HK-2 (cell line): ENCODE measurements at regions not wholly inside any gene's neighbourhood (a gene's known extent, or its start where the extent isn't known, plus 50 kb on each side); places are given as distances from the start of the nearest gene placed in this dataset.
"Not testable (repeated sequence)": the region's sequence is repeated elsewhere in the genome, so short reads cannot be mapped to it uniquely, and the experiment has no call there.

ENCODE experiments used
- DNase-seq: peaks from one replicate; pipeline ENCODE4 v3.0.0-alpha.2; 2018; ENCODE audit not compliant: unreplicated experiment

DNA sequence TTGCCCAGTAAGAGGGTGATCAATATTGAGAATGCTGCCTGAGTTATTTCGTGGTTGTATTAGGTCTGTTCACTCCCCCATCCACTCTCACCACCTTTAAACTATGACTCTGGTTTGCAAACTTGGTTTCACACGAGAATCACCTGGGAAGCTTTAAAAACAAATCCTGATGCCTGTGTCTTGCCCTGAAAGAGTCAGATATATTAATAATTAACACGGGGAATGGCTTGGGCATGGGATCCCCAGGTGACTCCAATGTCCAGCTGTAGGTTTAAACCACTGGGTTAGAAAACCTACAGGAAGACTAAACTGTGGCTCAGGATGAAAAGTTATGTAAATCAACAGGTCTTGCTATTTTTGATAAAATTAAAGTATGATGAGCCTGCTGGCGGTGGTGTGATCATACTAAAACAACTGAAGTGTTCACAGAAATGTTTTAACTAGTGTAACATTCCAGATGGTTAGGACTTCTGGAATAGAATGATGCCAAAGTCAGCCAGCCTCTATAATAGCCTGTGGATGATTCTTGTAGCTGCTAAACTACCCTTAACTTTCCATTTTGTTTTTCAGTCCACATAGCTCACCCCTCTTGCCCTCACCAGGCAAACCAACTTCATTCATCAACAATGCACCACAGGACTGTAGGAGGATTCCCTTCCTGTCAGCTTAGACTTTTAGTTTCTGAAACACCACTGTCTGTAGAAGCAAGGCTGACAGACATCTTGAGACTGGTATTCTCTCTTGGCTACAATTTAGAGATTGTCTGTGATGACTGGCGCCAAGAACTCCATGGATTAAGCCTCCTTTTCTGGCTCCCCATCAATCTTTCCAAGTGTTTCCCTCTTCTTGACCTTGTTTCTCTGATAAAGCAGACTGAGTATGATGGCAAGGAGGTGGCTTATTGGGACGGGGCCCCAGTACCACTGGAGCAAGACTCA, 119.1 kb upstream of the ADAMTS9 start:
- no peak for DNase-seq

DNA sequence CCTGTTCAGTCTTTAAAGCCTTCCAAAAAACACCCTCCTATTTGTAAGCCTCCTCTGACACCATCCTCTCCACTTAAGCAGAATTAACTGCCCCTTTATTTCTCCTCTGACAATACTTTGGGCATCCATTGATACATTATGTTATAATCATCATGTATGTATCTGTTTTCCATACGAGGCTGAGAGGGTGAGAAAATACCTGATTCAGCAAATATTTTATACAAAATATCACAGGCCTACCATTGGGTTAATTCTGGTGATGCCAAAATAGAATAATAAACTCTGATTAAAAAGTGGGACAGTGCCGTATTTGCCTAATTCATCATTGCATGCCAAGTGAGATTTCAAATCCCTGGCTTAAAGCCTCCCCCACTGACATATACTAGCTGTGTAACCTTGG, 118.2 kb upstream of the ADAMTS9 start:
- DNase-seq: no peak

DNA sequence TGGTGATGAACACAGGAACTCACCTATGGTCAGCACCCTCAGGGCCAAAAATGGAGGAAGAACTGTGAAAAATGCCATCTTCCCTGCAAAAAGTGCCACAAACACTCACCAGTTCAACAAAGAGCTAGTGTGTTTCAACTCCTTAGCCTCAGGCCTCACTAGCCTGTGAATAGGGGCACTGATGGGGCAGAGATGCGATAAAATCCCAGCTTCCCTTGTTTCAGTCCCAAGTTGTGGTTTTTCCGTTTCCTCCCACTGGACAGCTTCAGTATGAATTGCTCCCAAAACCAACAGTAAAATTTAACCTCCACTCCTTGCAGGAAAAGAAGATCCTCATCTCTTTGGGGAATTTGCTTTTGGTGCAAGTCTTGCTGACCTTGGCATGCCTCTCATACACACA, 117.4 kb upstream of the ADAMTS9 start:
- no peak for DNase-seq

DNA sequence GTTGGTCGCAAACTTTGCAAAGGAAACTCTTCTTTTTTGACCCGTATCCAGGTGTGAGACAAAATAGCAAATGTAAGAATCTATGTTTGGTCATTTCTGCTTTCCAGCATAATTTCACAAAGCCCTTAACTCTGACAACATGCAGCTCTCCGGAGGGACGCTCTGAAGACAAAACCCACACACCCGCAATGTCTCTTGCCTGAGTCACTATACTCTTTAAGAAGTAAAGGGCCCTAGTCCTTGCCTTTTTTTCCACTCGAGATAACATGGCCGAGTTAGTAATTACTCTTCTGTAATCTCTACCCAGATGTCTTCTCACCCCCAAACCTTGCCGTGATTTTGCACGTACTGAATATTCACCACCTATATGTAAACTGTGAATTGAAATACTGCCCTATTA, 115.7 kb upstream of the ADAMTS9 start:
- no peak for DNase-seq

DNA sequence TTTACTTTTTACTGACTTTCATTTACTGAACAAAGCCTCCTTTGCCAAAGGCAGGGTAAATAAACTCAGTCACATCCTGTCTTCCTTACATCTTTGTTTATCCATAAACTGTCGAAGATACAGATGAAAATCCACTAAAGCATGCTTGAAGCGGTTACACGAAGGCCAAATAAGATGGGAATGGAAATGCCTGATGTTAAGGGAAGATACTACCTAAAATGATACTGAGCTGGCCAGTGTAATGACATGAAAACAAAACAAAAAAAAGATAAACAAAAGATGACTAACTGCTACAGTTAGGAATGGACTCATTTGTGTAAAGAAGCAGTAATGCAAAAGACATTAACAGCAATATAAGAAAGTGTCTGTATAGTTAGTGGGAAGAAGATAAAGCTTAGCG, 114.7 kb upstream of the ADAMTS9 start:
- DNase-seq: no peak

DNA sequence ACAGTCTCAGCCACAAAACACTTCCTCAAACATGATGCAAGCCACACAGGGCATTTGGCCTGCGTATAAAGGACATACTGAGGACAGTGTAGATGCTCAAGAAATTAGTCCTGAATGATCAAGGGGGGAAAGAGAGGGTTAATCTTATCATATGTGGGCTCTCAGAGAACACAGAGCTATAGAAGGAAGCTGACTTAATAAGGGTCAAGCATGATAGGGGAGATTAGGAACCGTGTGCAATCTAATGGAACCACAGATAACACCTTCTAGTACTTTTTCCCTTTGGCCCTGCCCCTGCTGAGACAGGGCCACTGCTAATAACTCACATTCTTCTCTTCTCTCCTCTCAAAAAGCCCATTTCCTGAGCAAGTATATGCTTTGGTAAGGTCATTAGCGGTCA, 114.1 kb upstream of the ADAMTS9 start:
- DNase-seq: no peak

DNA sequence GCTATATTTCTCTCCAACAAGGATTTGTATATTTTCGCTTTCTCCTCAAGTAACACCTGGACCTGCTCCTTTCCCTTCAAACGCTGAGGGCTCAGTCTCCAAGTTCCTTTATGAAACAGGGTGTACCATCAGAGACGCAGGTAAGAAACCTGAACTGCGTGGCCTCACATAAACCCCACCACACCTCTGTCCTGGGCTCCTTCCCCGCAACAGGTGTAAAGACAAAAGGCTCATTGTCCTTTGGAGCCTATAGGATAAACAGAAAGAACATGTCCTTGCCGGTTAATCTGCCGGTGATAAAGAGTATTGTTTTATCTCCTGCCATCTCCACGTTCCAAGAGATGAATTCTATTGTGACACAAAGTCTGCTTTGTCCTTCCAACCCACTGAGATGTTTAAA, 111.8 kb upstream of the ADAMTS9 start:
- no peak for DNase-seq

DNA sequence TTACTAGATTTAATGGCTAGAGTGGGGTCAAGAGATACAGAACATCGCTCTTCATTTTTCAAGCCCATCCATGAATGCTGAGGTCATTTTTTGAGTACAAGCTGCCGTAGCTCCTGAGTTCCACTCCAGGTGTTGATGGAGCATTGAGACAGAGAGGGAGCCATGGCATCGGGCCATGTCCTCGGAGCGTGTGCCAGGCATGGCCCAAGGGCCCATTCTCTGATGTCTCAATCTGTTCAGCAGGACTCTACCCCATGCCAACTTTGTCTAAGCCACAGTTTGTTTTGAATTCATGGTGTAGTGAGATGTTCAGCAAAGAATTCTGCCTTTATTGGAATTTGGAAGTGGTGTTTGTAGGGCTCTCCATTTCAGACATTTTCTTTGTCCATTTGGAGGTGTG, 110.5 kb upstream of the ADAMTS9 start:
- no peak for DNase-seq

DNA sequence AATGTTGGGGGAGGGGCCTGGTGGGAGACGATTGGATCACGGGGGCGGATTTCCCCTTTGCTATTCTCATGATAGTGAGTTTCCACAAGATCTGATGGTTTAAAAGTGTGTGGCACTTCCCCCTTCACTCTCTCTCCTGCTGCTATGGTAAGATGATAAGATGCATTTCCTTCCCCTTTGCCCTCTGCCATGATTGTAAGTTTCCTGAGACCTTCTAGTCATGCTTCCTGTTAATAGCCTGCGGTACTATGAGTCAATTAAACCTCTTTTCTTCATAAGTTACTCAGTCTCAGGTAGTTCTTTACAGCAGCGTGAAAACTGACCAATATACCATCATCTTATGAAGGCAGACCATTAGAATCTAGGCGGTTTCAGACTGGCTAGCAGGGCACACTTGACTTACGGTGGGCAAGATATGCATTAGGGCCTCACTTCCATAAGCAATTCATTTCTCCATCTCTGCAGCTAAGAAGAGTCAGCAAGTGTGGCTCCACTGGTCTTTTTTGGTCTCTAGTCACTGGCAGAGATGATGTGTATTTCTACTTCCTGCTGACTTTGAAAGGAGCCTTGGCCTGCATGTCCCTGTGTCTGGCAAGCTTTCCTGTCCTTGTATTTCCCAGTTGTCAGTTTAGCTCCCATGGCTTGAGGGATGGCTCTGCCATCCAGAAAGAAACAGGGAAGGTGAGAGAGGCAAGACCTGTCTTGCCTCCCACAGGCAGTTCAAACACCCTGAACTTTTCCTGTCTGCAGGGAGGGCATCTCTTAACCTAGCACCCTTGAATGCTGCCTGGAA, 109.0 kb upstream of the ADAMTS9 start:
- DNase-seq: no peak

DNA sequence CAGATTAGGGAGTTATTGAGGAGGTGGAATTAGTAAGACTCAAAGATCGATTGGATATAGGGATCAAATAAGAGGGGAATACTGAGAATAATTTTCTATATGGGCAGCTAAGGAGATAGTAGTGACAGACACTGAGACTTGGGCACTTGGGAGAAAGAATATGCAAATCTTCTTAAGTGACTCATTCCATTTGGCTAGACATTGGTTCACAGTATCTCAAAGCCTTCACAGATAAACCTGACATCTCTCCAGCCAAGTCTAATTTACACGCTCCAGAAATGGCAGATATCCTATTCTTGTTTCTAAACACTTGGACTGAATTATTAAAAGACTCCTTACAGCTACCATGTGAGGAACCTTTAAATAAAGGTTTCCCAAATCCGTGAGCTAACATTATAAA, 104.6 kb upstream of the ADAMTS9 start:
- no peak for DNase-seq

DNA sequence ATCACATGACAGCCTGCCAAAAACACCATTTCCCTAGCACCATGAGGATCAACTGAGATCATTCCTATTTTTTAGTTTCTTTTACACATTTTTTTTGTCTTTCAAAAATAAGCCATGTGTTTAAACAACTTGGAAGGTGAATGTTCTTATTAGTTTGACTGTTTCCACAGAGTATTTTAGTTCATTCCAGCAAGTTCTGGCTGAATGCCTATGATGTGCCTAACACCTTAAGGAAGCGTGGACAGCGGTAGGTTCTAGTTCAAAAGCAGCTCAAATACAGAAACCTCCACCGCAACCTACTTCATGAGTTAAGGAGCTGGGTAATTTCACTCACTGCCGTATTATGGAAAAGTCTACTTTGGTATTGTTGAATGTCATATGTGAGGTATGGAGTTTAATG, 101.3 kb upstream of the ADAMTS9 start:
- no peak for DNase-seq

DNA sequence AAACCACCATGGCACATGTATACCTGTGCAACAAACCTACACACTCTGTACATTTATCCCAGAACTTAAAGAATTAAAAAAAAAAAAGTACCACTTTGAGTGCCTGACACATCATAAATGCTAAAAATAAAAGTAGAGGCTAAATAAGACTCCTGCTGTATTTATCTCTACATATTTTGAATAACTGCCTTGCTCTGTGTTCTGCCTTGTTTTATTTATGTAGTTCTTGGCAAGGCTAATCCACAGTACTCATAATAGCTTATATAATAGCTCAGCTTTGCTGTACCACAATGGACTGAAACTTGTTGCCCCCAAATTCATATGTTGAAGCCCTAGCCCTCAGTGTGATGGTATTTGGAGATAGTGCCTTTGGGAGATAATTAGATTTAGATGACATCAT, 95.4 kb upstream of the ADAMTS9 start:
- no peak for DNase-seq

DNA sequence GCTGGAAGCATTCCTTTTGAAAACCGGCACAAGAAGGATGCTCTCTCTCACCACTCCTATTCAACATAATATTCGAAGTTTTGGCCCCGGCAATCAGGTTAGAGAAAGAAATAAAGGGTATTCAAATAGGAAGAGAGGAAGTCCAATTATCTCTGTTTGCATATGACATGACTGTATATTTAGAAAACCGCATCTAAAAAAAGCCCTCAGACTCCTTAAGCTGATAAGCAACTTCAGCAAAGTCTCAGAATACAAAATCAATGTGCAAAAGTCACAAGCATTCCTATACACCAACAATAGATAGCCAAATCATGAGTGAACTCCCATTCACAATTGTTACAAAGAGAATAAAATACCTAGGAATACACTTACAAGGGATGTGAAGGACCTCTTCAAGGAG, 93.1 kb upstream of the ADAMTS9 start:
- not testable (repeated sequence) for DNase-seq

DNA sequence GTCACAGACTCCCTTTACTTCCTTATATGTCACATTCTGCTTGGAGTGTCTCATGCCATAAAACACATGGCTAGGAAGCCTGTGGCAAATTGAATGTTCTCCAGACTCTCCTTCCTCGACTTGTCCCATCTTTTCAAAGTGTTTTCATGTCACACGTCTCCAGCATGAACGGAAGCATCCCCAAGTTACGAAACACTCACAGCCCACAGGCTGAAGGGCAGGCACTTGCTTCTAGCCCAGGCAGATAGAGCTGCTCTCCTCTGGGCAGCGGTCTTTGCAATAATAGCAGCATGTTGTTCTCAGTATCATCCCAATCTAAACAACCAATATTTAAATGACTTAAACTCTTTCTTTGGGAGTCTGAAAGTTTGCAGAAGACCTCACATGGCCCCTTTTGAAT, 85.3 kb upstream of the ADAMTS9 start:
- DNase-seq: no peak

DNA sequence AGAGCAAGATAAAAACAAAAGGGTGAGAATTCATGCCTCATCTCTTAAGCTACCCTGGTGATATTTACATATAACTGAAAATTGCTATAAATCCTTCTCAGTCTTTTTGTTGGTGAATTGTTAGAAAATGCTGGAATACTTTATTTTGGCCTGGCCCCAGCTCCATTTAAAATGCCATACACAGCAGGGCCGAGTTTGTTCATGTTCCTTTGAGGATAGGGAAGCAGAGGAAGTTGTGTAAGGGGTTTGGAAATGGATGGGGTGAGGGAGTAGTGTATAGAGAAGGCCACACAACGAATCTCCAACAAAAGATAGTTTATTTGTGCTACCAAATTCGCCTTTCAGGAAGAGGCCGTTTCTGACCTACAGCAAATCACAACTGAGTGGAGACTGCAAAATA, 78.6 kb upstream of the ADAMTS9 start:
- DNase-seq: no peak

DNA sequence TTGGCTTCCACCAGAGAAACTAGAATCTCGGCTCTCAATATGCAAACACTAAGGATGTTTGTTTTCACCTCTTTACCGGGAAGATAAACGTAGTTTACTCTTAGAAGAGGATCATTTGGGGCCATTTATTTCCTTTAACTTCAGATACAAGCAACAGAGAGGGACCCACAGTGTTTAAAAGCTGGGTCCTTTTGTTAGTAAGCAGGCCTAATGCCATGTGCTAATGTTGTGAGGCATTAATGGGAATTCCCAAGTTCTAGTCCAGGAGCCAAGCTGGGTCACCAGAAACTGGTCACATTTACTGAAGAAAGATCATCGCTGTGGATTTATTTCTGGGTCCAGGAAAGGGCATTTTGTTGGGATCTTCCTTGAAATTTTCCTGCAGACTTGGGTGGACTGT, 78.1 kb upstream of the ADAMTS9 start:
- DNase-seq: no peak

DNA sequence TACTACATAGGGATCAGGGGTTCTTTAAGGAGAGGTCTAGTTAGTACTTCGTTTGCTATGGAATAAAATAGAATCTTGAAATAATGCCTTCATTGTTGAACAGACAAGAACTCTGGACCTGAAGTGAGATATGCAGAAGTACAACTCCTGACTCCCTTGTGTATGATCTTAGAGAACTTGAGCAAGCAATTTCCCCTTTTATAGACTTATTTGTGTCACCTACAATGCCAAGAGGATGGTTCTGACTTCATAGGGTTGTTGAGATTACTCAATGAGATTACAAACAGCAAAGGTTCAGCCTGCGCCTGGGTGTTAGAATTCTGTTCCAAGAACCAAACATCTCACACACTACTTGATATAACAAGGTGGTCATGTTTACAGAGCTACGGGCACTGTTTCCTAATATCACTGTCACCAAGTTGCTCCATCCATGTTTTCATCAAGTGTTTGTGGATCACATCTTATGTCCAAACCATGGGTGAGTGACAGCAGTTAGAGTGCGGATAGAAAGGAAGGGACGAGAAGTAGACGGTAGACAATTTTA, 76.7 kb upstream of the ADAMTS9 start:
- DNase-seq: no peak

DNA sequence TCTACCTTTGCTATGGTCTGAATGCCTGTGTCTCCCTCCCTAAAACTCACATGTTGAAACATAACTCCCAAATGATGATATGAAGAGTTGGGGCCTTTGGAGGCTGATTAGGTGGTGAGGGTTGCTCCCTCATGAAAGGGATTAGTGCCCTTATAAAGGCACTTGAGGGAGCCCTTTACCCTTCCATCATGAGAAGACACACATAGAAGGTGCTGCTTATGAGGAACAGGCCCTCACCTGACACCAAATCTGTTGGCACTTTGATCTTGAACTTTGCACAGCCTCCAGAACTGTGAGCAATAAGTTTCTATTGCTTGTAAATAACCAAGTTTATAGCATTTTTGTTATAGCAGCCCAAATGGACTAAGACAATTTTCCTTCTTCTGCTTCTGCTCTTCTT, 76.2 kb upstream of the ADAMTS9 start:
- no peak for DNase-seq

DNA sequence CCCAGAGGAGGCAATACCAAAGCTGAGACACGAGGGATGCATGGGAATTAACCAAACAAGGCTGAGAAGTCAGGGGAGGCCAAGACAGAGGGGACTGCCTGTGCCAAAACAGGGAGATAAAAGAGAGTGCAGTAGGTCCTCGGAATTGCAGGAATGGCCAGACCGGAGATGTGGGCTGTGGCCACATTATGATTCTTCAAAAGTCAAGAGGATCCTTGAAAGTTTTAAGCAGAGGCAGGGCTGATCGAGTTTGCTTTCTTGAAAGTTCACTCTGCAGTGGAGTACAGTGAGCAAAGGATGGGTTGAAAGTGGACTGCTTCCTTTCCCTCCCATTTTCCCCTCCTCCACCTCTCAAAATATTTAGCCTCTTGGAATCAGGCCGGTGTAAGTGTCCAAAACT, 73.9 kb upstream of the ADAMTS9 start:
- no peak for DNase-seq

DNA sequence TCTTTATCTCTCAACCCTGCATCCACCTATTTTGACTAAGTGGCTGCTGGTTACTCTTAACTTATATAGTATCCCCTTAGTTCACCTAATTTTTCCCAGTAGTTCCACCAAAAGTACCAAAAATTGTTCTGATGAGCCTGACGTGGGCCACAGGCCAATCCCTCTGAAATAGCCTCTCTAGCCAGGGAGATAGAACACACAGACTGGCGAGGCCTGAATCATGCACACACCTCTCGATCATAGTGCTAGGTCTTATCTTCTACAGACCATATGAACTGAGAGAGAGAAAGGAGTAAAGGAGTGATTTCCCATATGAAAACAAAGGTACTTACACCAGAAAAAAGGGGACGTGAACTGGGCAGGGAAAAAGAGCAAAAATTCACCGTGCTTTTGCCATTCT, 72.5 kb upstream of the ADAMTS9 start:
- no peak for DNase-seq

DNA sequence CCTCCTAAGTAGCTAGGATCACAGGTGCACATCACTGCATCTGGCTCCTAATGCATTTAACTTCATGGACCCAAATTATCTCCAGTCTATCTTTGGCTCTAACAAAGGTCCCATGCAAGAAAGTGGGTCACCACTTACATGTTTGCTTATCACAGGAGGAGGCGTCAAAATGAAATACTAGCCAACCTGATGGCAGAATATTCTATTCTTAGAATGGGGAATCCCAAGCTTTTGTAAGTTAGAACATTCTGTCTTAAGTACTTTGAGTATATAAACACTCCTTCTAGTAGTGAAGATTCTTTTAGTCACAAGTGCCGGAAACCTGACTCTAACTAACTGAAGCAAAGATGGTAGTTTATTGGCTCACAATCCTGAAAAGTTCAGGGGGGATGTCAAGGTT, 72.0 kb upstream of the ADAMTS9 start:
- no peak for DNase-seq

DNA sequence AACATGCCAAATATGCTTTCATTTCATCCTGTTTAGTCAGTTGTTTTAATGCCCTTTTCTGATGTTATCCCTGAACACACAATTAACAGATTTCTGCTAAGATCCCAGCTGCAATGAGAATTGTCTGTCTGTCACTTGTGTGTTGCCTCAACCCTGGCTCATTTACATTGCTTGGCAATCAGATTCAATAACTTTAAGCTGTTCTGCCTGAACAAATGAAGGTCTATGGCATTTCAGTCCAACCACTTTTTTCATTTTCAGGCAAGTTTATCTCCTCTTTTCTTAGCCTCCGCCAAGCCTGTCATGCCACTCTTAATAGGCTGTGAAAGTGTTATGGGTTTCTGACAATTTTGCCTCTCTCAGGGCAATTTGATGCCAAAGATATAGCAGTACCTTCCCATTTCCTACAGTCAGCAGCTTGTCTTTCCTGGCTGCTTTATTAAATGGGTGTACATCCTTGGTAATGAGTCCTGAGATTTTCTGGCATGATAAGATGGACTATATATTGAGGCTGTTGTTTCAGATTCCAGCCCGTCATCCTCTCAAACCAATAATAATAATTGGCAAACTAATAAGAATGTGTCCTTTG, 68.7 kb upstream of the ADAMTS9 start:
- no peak for DNase-seq
